ENCODE measurements at regions not wholly inside any gene's neighbourhood (a gene's known extent, or its start where the extent isn't known, plus 50 kb on each side); places are given as distances from the start of the nearest gene placed in this dataset.

DNA sequence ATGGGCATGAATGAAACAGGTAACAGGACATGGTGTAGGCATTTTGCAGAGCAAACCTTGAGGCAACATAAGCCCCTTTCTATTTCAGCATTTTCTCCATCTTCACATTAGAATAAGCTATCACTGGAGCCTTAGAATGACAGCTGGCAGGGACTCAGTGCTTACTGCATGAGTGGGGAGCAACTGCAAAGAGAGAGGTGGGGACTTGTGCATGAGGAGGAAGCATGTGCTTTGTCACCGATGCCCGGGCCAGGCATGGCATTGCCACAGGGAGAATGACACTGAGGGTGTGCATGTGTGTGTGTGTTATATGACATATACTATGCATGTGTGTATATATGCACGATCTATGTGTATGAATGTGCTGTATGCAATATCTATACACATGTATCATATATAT lies 258.2 kb upstream of the RAB6C start:
- H3K27ac Mint-ChIP-seq: no peak overlapping the region
- no peaks in the 10 kb centered on the region for H3K36me3 Mint-ChIP-seq (ENCODE audit: low read depth)
- H3K4me3 Mint-ChIP-seq: no peak overlapping the region
- H3K4me1 Mint-ChIP-seq: peaks cover 31% of the 10 kb centered on the region
- no peaks in the 10 kb centered on the region for H3K9me3 Mint-ChIP-seq
- peaks cover 57% of the 10 kb centered on the region for H3K27me3 Mint-ChIP-seq (ENCODE audit: low read depth)
- TF ChIP-seq, protein P1, sequence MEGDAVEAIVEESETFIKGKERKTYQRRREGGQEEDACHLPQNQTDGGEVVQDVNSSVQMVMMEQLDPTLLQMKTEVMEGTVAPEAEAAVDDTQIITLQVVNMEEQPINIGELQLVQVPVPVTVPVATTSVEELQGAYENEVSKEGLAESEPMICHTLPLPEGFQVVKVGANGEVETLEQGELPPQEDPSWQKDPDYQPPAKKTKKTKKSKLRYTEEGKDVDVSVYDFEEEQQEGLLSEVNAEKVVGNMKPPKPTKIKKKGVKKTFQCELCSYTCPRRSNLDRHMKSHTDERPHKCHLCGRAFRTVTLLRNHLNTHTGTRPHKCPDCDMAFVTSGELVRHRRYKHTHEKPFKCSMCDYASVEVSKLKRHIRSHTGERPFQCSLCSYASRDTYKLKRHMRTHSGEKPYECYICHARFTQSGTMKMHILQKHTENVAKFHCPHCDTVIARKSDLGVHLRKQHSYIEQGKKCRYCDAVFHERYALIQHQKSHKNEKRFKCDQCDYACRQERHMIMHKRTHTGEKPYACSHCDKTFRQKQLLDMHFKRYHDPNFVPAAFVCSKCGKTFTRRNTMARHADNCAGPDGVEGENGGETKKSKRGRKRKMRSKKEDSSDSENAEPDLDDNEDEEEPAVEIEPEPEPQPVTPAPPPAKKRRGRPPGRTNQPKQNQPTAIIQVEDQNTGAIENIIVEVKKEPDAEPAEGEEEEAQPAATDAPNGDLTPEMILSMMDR (IDR thresholded peaks at IDR 0.05; ENCODE audit: unreplicated experiment in 3 of 3): no peak

DNA sequence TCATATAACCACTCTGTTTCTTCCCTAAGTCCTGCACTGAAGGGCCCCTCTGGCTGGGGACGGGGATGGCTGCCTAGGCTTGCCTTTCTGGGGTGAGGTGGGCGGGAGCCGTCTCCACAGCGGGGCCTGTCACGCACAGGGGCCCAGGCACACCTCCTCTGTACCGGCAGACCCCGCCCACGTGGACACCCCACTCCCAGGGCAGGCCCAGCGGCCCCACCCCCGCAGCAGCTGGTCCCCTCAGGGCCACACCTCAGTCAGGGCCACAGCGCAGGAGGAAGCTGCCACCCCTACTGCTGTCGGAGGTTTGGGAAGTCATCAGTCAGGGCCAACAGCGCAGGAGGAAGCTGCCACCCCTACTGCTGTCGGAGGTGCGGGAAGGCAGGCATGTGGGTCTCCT lies 257.6 kb upstream of the RAB6C start:
- Mint-ChIP-seq H3K27ac (no peak overlapping the region), H3K4me1 (peaks cover 32% of the 10 kb centered on the region), H3K27me3 (ENCODE audit: low read depth) (peaks cover 53% of the 10 kb centered on the region), H3K9me3 (no peaks in the 10 kb centered on the region), H3K36me3 (ENCODE audit: low read depth) (no peaks in the 10 kb centered on the region), H3K4me3 (no peak overlapping the region)
- TF ChIP-seq, protein P1 (IDR thresholded peaks at IDR 0.05; ENCODE audit: unreplicated experiment in 3 of 3): no peak

DNA sequence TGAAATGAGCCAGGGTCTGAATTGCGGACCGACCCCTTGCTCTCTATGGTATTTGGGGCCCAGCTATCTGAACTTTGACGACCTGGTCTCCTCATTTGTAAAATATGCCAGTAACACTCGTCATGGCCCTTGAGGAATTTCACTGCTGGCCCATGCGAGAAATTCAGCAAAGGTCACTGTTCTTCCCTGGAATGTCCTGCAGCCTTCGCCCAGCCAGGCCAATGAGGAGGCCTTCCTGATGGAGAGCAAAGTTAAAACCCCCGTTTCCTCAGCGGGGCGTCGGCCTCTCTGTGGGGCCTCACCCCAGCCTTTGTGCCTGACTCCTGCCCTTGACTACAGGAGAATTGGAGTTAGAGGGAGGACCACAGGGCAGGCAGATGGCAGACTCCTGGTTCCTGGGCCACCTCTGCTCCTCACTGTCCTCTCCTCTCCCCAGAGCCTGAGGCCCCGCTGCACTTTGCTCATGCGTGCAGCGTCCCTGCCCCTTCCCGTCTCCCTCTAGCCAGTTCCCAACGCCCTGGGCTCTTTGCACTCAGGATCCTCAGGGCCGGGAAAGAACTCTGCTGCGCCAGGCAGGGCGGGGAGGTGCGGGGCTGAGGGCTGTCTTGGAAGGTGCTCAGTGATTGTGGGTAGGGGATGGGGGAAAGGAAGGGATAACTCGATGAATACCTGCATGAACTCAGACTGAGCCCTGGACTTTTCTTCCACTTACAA lies 257.0 kb upstream of the RAB6C start:
- Mint-ChIP-seq H3K27ac (no peak overlapping the region), H3K9me3 (no peaks in the 10 kb centered on the region), H3K4me3 (no peak overlapping the region), H3K4me1 (peaks cover 32% of the 10 kb centered on the region), H3K36me3 (ENCODE audit: low read depth) (no peaks in the 10 kb centered on the region), H3K27me3 (ENCODE audit: low read depth) (peaks cover 51% of the 10 kb centered on the region)
- TF ChIP-seq, protein P1 (IDR thresholded peaks at IDR 0.05; ENCODE audit: unreplicated experiment in 3 of 3): no peak

DNA sequence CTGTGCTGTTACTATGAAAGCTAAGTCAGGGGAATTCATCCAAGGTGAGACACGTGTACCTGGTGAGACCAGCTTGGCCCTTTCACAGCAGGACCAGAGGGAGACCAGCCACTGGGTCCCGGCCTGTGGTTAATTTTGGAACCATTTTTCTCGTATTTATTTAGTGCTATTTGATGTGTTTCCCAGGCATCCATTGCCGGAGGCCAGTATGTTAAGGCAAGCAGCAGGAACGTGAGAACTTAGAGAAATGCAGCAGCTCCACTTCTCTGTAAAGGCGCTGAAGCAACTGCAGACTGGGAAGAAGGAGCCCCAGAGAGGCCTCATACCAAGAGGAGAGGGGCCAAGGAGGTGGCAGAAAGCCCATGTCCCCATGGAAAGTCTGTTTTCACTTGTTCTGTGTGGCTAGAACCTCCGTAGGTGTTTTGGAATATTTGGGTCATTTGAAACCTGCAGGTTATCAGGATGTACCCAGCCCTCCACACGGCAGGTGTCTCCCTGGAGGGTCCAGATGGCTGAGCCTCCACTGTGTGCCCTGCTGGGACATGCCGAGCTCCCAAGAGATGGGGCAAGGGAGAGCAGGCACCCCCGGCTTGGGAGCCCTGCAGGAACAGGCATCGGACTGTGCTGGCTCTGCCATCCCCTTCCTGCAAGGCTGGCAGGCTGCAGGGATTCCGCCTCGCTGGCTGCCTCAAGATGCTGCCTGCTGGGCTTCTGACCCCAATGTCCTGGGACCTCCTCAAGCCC lies 256.0 kb upstream of the RAB6C start:
- Mint-ChIP-seq H3K27ac (no peak overlapping the region), H3K9me3 (no peaks in the 10 kb centered on the region), H3K4me1 (peaks cover 25% of the 10 kb centered on the region), H3K27me3 (ENCODE audit: low read depth) (peaks cover 45% of the 10 kb centered on the region), H3K4me3 (no peak overlapping the region), H3K36me3 (ENCODE audit: low read depth) (no peaks in the 10 kb centered on the region)
- TF ChIP-seq, protein P1 (IDR thresholded peaks at IDR 0.05; ENCODE audit: unreplicated experiment in 3 of 3): no peak

DNA sequence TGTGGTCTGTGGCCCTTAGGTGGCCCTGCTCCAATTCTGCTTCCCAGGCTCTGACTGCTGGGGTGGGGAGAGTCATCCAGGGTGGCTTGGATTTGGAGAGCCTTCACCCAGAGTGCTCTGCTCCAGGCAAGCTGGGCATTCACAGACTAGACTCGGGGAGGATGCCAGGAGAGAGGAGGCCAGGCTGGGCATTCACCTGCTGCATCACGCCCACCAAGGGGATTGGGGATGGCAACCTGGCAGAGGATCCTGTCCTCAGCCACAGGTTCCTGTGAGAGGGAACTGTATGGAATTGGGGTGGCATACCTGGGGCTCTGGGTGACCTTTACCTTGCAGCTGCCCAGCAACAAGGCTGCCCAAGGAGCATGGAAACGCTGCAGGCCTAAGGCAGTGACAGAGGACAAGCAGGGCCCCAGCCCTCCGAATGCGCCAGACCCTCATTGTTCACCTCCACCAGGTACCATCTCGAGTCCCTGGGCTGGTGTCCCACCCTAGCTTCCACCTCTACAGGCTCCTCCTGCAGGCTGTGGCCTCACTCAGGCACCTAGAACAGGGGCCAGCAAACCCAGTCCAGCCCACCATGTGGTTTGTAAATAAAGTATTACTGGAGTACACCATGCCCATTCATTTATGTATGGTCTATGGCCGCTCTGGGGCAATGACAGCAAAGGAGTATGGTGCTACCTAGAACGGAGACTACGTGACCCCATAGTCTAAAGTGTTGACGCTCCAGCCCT lies 255.3 kb upstream of the RAB6C start:
- H3K4me1 Mint-ChIP-seq: peaks cover 22% of the 10 kb centered on the region
- peaks cover 42% of the 10 kb centered on the region for H3K27me3 Mint-ChIP-seq (ENCODE audit: low read depth)
- no peak overlapping the region for H3K4me3 Mint-ChIP-seq
- H3K36me3 Mint-ChIP-seq (ENCODE audit: low read depth): no peaks in the 10 kb centered on the region
- H3K27ac Mint-ChIP-seq: no peak overlapping the region
- TF ChIP-seq, protein P1 (IDR thresholded peaks at IDR 0.05; ENCODE audit: unreplicated experiment in 3 of 3): no peak
- H3K9me3 Mint-ChIP-seq: no peaks in the 10 kb centered on the region

Measured in nephron (organoid).